Choroid plexus epithelial cell (primary cell): ENCODE measurements at regions not wholly inside any gene's neighbourhood (a gene's known extent, or its start where the extent isn't known, plus 50 kb on each side); places are given as distances from the start of the nearest gene placed in this dataset.

Experiments used
- DNase-seq: peaks from one replicate; pipeline ENCODE4 v3.0.0-alpha.2; 2010; ENCODE audit warnings: low read depth
- H3K4me3 ChIP-seq: 2 replicates; pipeline ENCODE4 v1.5.1; 2011; ENCODE audit warnings: low read depth, mild to moderate bottlenecking, control low read depth, low read length, moderate library complexity
- CTCF ChIP-seq: conservative IDR thresholded peaks from 2 replicates; pipeline ENCODE4 v1.5.1; 2011; ENCODE audit warnings: low read depth, mild to moderate bottlenecking, control low read depth, inconsistent platforms, low read length, moderate library complexity

GRCh38 chr22:27546157-27546935 lies 255.2 kb downstream of the MN1 start:
- DNase-seq, result no peak
- no peak for TF ChIP-seq CTCF
- no peak overlapping the region for H3K4me3 ChIP-seq

- H3K4me3 ChIP-seq, result no peak overlapping the region
- no peak for DNase-seq
- no peak for TF ChIP-seq CTCF
Observed at GRCh38 chr22:27551402-27551801, 250.2 kb downstream of the MN1 start.

- no peak overlapping the region for H3K4me3 ChIP-seq
- TF ChIP-seq CTCF, result no peak
- DNase-seq, result no peak
Observed at GRCh38 chr22:27552176-27552575, 249.4 kb downstream of the MN1 start.

GRCh38 chr22:27552863-27553262 lies 248.7 kb downstream of the MN1 start:
- TF ChIP-seq CTCF, result no peak
- no peak for DNase-seq
- no peak overlapping the region for H3K4me3 ChIP-seq

- H3K4me3 ChIP-seq, result no peak overlapping the region
- no peak for TF ChIP-seq CTCF
- peak; percentile 59 for DNase-seq
Observed at GRCh38 chr22:27554106-27554811, 247.3 kb downstream of the MN1 start.

GRCh38 chr22:27554841-27555456 lies 246.6 kb downstream of the MN1 start:
- no peak overlapping the region for H3K4me3 ChIP-seq
- no peak for TF ChIP-seq CTCF
- DNase-seq, result no peak
